NB4 (cell line): ENCODE measurements at regions not wholly inside any gene's neighbourhood (a gene's known extent, or its start where the extent isn't known, plus 50 kb on each side); places are given as distances from the start of the nearest gene placed in this dataset.

ENCODE experiments used
- CTCF ChIP-seq: IDR thresholded peaks from one replicate; pipeline ENCODE4 v1.5.1; 2012; ENCODE audit warnings: low read depth, low read length
- POLR2A ChIP-seq: IDR thresholded peaks from 2 replicates; pipeline ENCODE4 v1.6.1; 2011; ENCODE audit warnings: mild to moderate bottlenecking; ENCODE audit not compliant: insufficient read length; ENCODE audit errors: extremely low read depth

GRCh38 chr16:86768228-86768791 is 190.0 kb downstream of the FOXL1 start:
- TF ChIP-seq CTCF (no peak), POLR2A (no peak)
